Lower lobe of right lung (tissue), 2 donors: ENCODE measurements at regions not wholly inside any gene's neighbourhood (a gene's known extent, or its start where the extent isn't known, plus 50 kb on each side); places are given as distances from the start of the nearest gene placed in this dataset.

Experiments
- ATAC-seq, 2 donors: fragments of 200-7000 bp; cut with Tn5 transposase; one replicate each; pipeline ENCODE4 v1.9.1; 2020 to 2022; ENCODE audit warnings: mild to moderate bottlenecking in 2 of 2, moderate library complexity in 2 of 2
- DNase-seq: peaks from one replicate; pipeline ENCODE4 v3.0.0-alpha.2; 2020
- H3K27ac ChIP-seq: fragments of 200-600 bp; one replicate; pipeline ENCODE4 v1.8.0; 2022
- H3K27me3 ChIP-seq: fragments of 200-600 bp; one replicate; pipeline ENCODE4 v1.8.0; 2022; ENCODE audit warnings: low read depth
- H3K36me3 ChIP-seq: fragments of 200-600 bp; one replicate; pipeline ENCODE4 v1.8.0; 2022; ENCODE audit warnings: mild to moderate bottlenecking
- H3K4me1 ChIP-seq: fragments of 200-600 bp; one replicate; pipeline ENCODE4 v1.8.0; 2022
- H3K4me3 ChIP-seq: fragments of 200-600 bp; one replicate; pipeline ENCODE4 v1.8.0; 2022; ENCODE audit warnings: mild to moderate bottlenecking
- H3K9me3 ChIP-seq: fragments of 200-600 bp; one replicate; pipeline ENCODE4 v1.8.0; 2022
- CTCF ChIP-seq: fragments of 200-600 bp; IDR thresholded peaks from one replicate; pipeline ENCODE4 v1.8.0; 2022; ENCODE audit warnings: antibody characterized with exemption, mild to moderate bottlenecking
- intact Hi-C: fragments of 100-400 bp; cut with DNase I; formaldehyde crosslinking; loops from one replicate; pipeline ENCODE4 v1.11.0; 2022
- donor health status: DM: no; HTN: yes; CAD: no; lungs with severe emphysema.

DNA sequence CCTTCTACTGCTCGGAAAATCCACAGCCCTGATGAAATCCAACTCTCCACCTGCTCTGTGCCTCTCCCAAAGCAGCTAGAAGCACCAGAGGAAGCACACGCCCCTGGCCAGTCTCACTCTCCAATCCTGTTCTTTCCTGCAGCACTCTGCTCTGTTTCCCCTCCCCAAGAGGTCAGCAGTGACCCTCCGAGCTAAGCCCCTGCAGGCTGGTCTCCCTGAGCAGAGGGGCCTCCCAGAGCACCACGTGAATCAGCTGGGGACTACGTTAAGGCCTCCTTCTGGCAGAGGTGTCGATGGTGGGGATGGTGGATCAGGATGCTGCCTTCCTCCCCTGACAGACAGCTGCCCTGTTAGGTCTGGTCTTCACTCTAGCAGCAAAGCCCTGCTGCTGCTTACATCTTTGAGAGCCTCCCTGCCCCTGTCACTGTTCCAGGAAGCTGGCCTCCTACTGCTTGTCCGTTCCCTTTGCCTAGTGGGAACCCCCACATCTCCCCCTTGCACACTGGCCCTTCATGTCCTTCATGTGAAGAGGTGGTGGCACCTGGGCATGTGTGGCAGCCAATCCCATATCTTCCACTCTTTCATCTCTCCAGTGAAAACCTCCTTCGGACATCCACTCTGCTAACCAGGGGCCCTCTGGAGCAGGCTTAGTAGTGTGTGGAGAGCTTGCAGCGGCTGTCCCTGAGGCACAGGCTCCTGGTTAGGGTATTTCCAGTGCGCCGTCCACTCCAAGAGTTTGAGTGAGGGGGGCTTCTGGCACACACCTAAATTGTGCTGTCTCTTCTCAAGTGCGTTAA is 307.5 kb upstream of the HS6ST1 start:
- Histone ChIP-seq H3K36me3 (no peaks in the 10 kb centered on the region), H3K27me3 (no peaks in the 10 kb centered on the region), H3K4me1 (no peaks in the 10 kb centered on the region), H3K4me3 (no peak overlapping the region), H3K27ac (no peak overlapping the region), H3K9me3 (no peaks in the 10 kb centered on the region)
- intact Hi-C loops: no loop called here
- DNase-seq: peak; percentile 14
- ATAC-seq: no peak
- no peak for TF ChIP-seq CTCF

DNA sequence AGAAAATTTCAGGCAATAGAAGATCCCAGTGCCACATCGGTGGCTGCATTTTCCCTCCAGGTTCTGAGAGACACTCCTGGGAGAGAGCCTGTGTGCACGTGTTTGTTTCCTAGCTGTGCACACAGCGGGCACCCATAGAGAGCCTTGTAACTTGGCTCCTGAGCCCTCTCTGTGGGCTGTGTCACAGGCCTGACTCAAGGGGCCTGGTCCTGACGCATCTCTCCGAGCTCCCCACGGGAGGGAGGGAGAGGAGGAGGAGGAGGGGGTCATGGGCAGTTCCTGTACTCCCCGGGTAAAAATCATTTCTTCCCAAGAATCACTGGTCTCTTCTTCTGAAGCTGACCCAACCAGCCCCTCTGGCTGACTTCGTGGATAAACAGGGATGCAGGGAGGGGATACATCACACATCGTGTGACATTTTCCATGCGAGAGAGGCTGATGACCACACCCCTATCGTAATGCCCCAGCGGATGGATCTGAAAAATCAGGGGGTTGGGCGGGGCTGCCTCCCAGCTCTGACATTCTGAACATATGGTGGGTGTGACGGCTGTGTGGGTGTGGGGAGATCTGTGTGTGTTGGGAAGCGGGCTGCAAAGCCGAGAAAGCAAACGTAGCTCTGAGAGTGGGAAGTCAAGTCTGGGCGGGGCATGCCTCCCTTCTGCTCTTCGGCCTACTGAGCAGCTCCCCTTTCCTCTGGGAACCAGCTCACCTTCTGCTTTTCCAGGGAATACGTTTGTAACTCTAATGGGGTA is 308.3 kb upstream of the HS6ST1 start:
- no peak for ATAC-seq
- no peak overlapping the region for H3K4me3 ChIP-seq

DNA sequence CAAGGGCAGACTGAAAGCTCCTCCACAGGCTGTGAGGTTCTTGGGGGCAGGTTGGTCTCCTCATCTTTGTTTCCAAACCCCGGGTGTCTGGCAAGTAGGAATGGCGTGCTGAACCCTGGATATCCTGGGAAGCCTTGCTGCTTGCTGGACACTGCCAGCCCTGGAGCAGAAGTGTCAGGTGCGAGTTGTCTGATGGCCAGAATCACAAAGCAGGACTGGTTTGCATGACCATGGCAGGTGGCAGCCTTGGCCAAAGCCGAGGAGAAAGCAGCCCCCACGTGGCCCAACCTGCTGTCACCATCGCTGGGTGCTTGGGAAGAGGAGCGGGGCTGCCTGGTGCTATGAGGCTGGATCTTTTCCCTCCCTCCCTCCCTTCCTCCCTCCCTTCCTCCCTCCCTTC is 309.5 kb upstream of the HS6ST1 start:
- no peak for ATAC-seq
- Histone ChIP-seq H3K4me1 (no peaks in the 10 kb centered on the region), H3K4me3 (no peak overlapping the region), H3K9me3 (no peaks in the 10 kb centered on the region), H3K27me3 (no peaks in the 10 kb centered on the region), H3K27ac (no peak overlapping the region), H3K36me3 (no peaks in the 10 kb centered on the region)
- intact Hi-C loops: no loop called here
- peak; percentile 14 for DNase-seq
- TF ChIP-seq CTCF: no peak

More for the DNA sequence above, 308.3 kb upstream of the HS6ST1 start:
- TF ChIP-seq CTCF: no peak
- peak; percentile 38 for DNase-seq
- H3K9me3 ChIP-seq: no peaks in the 10 kb centered on the region
- H3K27me3 ChIP-seq: no peaks in the 10 kb centered on the region
- H3K4me1 ChIP-seq: no peaks in the 10 kb centered on the region
- no peak overlapping the region for H3K27ac ChIP-seq
- no peaks in the 10 kb centered on the region for H3K36me3 ChIP-seq
- intact Hi-C loops: no loop called here

DNA sequence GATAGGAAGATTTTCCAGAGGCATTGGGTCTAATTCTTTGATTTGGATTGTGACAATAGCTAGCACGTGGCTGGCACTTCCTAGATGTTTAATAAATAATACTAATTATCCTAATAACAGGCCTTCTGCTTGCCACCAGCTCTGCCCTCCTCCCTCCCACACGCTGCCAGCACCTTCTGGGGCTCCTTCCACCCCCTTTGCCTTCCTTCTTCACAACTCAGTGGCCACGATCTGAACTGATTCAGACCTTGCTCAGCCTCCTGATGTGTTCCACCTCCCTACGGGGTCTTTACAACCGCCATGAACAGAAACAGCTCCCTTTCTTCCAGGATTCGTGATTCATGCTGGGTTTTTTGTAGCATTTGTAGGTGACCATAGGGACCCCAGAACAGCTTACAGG is 310.3 kb upstream of the HS6ST1 start:
- no peak for ATAC-seq
- TF ChIP-seq CTCF: no peak
- intact Hi-C loops: no loop called here

GRCh38 chr2:128630974-128631697 is 312.5 kb upstream of the HS6ST1 start:
- H3K27ac ChIP-seq: no peak overlapping the region
- no peak for DNase-seq
- intact Hi-C loops: no loop called here
- H3K4me3 ChIP-seq: no peak overlapping the region
- ATAC-seq: no peak
- no peak for TF ChIP-seq CTCF
- H3K9me3 ChIP-seq: no peaks in the 10 kb centered on the region
- no peaks in the 10 kb centered on the region for H3K36me3 ChIP-seq
- H3K4me1 ChIP-seq: no peaks in the 10 kb centered on the region
- no peaks in the 10 kb centered on the region for H3K27me3 ChIP-seq

More for the DNA sequence above, 310.3 kb upstream of the HS6ST1 start:
- Histone ChIP-seq H3K27ac (no peak overlapping the region), H3K27me3 (no peaks in the 10 kb centered on the region), H3K4me1 (no peaks in the 10 kb centered on the region), H3K4me3 (no peak overlapping the region), H3K36me3 (no peaks in the 10 kb centered on the region), H3K9me3 (no peaks in the 10 kb centered on the region)
- DNase-seq: no peak
